GM19025 (cell line): ENCODE measurements at regions not wholly inside any gene's neighbourhood (a gene's known extent, or its start where the extent isn't known, plus 50 kb on each side); places are given as distances from the start of the nearest gene placed in this dataset.
"Not testable (repeated sequence)": the region's sequence is repeated elsewhere in the genome, so short reads cannot be mapped to it uniquely, and the experiment has no call there.

Experiments
- ATAC-seq: cut with Tn5 transposase; IDR thresholded peaks from one replicate; pipeline ENCODE4 v1.9.1; 2021; ENCODE audit warnings: mild to moderate bottlenecking, low read depth, moderate library complexity; ENCODE audit not compliant: unreplicated experiment

- no peak for ATAC-seq
These were observed 227.4 kb upstream of the AZI2 start for GRCh38 chr3:28575746-28576613.

GRCh38 chr3:28576614-28577200, 228.1 kb upstream of the AZI2 start:
- ATAC-seq = no peak

GRCh38 chr3:28577941-28578500, 229.4 kb upstream of the AZI2 start:
- ATAC-seq = no peak

GRCh38 chr3:28586325-28586724, 237.7 kb upstream of the AZI2 start:
- ATAC-seq = no peak

GRCh38 chr3:28587723-28588122, 239.1 kb upstream of the AZI2 start:
- ATAC-seq = no peak

- no peak for ATAC-seq
These were observed 241.6 kb upstream of the AZI2 start for GRCh38 chr3:28590216-28590615.

GRCh38 chr3:28590860-28591259, 242.2 kb upstream of the AZI2 start:
- no peak for ATAC-seq

- ATAC-seq = no peak
These were observed 246.7 kb upstream of the AZI2 start for GRCh38 chr3:28595372-28595771.

GRCh38 chr3:28597452-28597851, 248.8 kb upstream of the AZI2 start:
- no peak for ATAC-seq

GRCh38 chr3:28598165-28598564, 249.5 kb upstream of the AZI2 start:
- ATAC-seq = no peak

GRCh38 chr3:28601291-28601690, 252.7 kb upstream of the AZI2 start:
- no peak for ATAC-seq

GRCh38 chr3:28606283-28606682, 257.7 kb upstream of the AZI2 start:
- ATAC-seq = no peak

- ATAC-seq = no peak
These were observed 263.6 kb upstream of the AZI2 start for GRCh38 chr3:28612232-28612631.

- ATAC-seq = no peak
These were observed 265.0 kb upstream of the AZI2 start for GRCh38 chr3:28613511-28614106.

GRCh38 chr3:28615071-28615470, 266.4 kb upstream of the AZI2 start:
- no peak for ATAC-seq

- no peak for ATAC-seq
These were observed 267.3 kb upstream of the AZI2 start for GRCh38 chr3:28615971-28616370.

- ATAC-seq = no peak
These were observed 269.2 kb upstream of the AZI2 start for GRCh38 chr3:28617821-28618220.

- no peak for ATAC-seq
These were observed 274.5 kb upstream of the AZI2 start for GRCh38 chr3:28623106-28623505.

- no peak for ATAC-seq
These were observed 275.5 kb upstream of the AZI2 start for GRCh38 chr3:28624084-28624483.

- ATAC-seq = not testable (repeated sequence)
These were observed 279.2 kb upstream of the AZI2 start for GRCh38 chr3:28627843-28628242.

- ATAC-seq = no peak
These were observed 285.4 kb upstream of the AZI2 start for GRCh38 chr3:28634019-28634418.
